ENCODE measurements at regions not wholly inside any gene's neighbourhood (a gene's known extent, or its start where the extent isn't known, plus 50 kb on each side); places are given as distances from the start of the nearest gene placed in this dataset.

- no peaks in the 10 kb centered on the region for H3K36me3 Mint-ChIP-seq (ENCODE audit: insufficient read depth in 2 of 2)
- peaks cover 35% of the 10 kb centered on the region for H3K27me3 Mint-ChIP-seq (ENCODE audit: low read depth)
- H3K27ac Mint-ChIP-seq = no peak overlapping the region
- no peak overlapping the region for H3K4me3 Mint-ChIP-seq
- ATAC-seq (replicated peaks in 1 of 2) (no peak), DNase-seq (no peak)
- H3K9me3 Mint-ChIP-seq = no peaks in the 10 kb centered on the region
- H3K4me1 Mint-ChIP-seq (ENCODE audit: low read depth) = no peaks in the 10 kb centered on the region
Observed at GRCh38 chr1:25050165-25050564, 120.1 kb upstream of the RUNX3 start.

DNA sequence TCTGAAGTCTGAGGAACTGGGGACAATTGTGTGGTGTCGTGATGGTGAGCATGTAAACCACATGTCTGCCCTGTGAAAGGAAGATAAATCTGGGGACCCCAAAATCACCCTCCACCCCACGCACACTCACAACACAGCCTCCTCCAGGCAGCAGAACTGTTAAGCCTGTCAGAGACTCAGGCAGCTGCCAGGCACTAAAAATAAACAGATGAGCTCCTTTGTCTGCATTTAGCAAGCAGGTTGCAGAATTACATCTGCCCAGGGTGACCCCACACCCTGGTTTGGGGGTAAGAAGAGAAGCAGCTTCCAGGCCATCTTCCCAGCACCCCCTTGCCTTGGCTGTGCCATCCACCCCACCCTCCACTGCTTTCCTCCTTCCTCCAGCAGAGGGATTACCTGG is 119.1 kb upstream of the RUNX3 start:
- peaks cover under 1% of the 10 kb centered on the region in 2 donors for H3K36me3 Mint-ChIP-seq (ENCODE audit: insufficient read depth in 2 of 2)
- H3K27ac Mint-ChIP-seq = no peak overlapping the region
- no peak overlapping the region for H3K4me3 Mint-ChIP-seq
- H3K4me1 Mint-ChIP-seq (ENCODE audit: low read depth) = no peaks in the 10 kb centered on the region
- H3K27me3 Mint-ChIP-seq (ENCODE audit: low read depth) = peaks cover 26% of the 10 kb centered on the region
- DNase-seq (no peak), ATAC-seq (replicated peaks in 1 of 2) (no peak)
- no peaks in the 10 kb centered on the region for H3K9me3 Mint-ChIP-seq

- Mint-ChIP-seq H3K27me3 (ENCODE audit: low read depth) (peaks cover 22% of the 10 kb centered on the region), H3K36me3 (ENCODE audit: insufficient read depth in 2 of 2) (peaks cover 3 to 5% of the 10 kb centered on the region in 2 donors), H3K27ac (no peak overlapping the region), H3K4me3 (no peak overlapping the region), H3K9me3 (no peaks in the 10 kb centered on the region), H3K4me1 (ENCODE audit: low read depth) (no peaks in the 10 kb centered on the region)
- DNase-seq (no peak), ATAC-seq (replicated peaks in 1 of 2) (no peak)
Observed at GRCh38 chr1:25048728-25049127, 118.7 kb upstream of the RUNX3 start.

- Mint-ChIP-seq H3K27me3 (ENCODE audit: low read depth) (peaks cover 11% of the 10 kb centered on the region), H3K4me3 (no peak overlapping the region), H3K9me3 (no peaks in the 10 kb centered on the region), H3K36me3 (ENCODE audit: insufficient read depth in 2 of 2) (peaks cover 5 to 7% of the 10 kb centered on the region in 2 donors), H3K4me1 (ENCODE audit: low read depth) (no peaks in the 10 kb centered on the region), H3K27ac (no peak overlapping the region)
- DNase-seq = no peak
- ATAC-seq (replicated peaks in 1 of 2) = no peak
Observed at GRCh38 chr1:25047506-25048240, 117.6 kb upstream of the RUNX3 start.

DNA sequence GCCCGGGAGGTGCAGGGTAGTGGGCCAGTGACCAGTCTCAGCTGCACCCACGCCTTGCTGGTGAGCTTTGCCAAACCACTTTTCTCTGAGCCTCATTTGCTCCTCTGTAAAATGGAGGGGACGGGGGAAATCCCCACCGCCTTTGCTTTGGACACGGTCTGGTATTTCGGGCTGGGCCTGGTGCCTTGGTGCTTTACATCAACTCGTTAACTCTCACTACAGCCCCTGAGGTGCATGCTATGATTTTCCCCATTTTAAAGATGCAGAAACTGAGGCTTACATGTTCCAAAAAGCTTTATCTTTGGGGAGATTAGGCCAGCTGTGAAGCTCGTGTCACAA is 116.1 kb upstream of the RUNX3 start:
- H3K4me3 Mint-ChIP-seq = no peak overlapping the region
- no peaks in the 10 kb centered on the region for H3K9me3 Mint-ChIP-seq
- ATAC-seq (replicated peaks in 1 of 2) = no peak
- peaks cover 9% of the 10 kb centered on the region for H3K4me1 Mint-ChIP-seq (ENCODE audit: low read depth)
- DNase-seq = no peak
- no peak overlapping the region for H3K27ac Mint-ChIP-seq
- peaks cover 5 to 11% of the 10 kb centered on the region in 2 donors for H3K36me3 Mint-ChIP-seq (ENCODE audit: insufficient read depth in 2 of 2)
- H3K27me3 Mint-ChIP-seq (ENCODE audit: low read depth) = peaks cover 16% of the 10 kb centered on the region

- Mint-ChIP-seq H3K27ac (no peak overlapping the region), H3K9me3 (no peaks in the 10 kb centered on the region), H3K27me3 (ENCODE audit: low read depth) (peaks cover 16% of the 10 kb centered on the region), H3K4me3 (no peak overlapping the region), H3K4me1 (ENCODE audit: low read depth) (peaks cover 9% of the 10 kb centered on the region), H3K36me3 (ENCODE audit: insufficient read depth in 2 of 2) (peaks cover 5 to 16% of the 10 kb centered on the region in 2 donors)
- no peak for ATAC-seq (replicated peaks in 1 of 2)
- no peak for DNase-seq
Observed at GRCh38 chr1:25045480-25046193, 115.6 kb upstream of the RUNX3 start.

GRCh38 chr1:25043228-25043580 is 113.1 kb upstream of the RUNX3 start:
- peaks cover 5 to 19% of the 10 kb centered on the region in 2 donors for H3K36me3 Mint-ChIP-seq (ENCODE audit: insufficient read depth in 2 of 2)
- ATAC-seq (replicated peaks in 1 of 2) (no peak), DNase-seq (no peak)
- H3K4me3 Mint-ChIP-seq = no peak overlapping the region
- no peaks in the 10 kb centered on the region for H3K9me3 Mint-ChIP-seq
- H3K27me3 Mint-ChIP-seq (ENCODE audit: low read depth) = peaks cover 15% of the 10 kb centered on the region
- H3K4me1 Mint-ChIP-seq (ENCODE audit: low read depth) = peaks cover 21% of the 10 kb centered on the region
- no peak overlapping the region for H3K27ac Mint-ChIP-seq

DNA sequence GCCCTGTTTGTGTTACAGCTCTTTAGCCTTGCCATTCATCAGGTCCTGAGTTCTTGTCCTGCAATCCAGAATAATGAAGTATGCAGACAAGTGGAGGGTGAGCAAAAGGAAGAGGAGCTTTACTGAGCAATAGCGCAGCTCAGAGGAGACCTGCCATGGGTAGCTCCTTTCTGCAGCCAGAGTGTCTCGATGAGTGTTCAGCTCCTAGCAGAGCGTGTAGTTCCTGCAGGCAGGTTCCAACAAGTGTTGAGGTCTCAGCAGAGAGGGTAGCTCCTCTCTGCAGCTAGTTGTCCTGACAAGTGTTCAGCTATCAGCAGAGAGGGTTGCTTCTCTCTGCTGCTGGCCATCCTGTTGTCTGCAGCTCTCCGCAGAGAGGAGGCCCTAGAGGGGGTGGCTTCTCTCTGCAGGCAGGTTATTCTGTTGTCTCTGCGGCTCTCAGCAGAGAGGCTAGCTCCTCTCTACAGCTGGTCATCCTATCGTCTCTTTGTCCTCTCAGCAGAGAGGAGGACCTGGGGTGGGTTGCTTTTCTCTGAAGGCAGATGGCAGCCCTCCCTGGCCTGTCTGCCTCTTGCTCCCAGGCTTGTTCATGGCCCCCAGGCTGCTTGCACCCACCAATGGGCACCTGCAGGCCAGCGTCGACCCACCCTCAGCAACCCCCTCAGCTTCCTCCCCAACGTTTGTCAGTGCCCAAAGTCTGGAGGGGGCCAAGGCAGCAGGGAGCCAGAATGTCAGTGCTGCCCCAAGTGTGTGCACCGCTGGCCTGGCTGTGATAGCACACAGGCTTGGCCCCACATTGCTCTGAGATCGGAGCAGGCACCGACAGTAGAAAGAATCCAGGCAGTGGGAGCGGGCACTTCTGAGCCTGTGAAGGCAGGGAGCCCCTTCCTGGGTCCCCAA is 112.5 kb upstream of the RUNX3 start:
- Mint-ChIP-seq H3K27me3 (ENCODE audit: low read depth) (peaks cover 15% of the 10 kb centered on the region), H3K27ac (no peak overlapping the region)

DNA sequence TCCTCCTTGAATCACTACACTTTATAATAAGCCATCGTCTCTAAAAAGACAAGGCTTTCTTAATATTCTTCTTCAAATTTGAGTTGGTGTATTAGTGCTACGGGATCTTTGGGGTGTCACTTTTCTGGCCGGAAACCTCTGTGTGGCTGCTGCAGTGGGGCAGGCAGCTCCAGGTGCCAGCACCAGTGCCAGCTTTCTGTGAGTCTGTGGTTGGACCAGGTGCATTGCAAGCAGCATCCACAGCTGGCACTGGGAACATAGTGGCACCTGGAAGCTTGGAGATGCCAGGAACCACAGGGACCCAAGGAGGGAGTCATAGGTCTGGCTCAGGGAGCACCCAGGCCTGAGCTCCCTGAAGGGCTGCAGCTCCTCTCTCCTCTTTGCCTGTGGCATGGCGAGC is 111.8 kb upstream of the RUNX3 start:
- Mint-ChIP-seq H3K9me3 (no peaks in the 10 kb centered on the region), H3K4me1 (ENCODE audit: low read depth) (peaks cover 21% of the 10 kb centered on the region), H3K36me3 (ENCODE audit: insufficient read depth in 2 of 2) (peaks cover 5 to 19% of the 10 kb centered on the region in 2 donors), H3K27ac (no peak overlapping the region), H3K4me3 (no peak overlapping the region), H3K27me3 (ENCODE audit: low read depth) (peaks cover 15% of the 10 kb centered on the region)
- DNase-seq (no peak), ATAC-seq (replicated peaks in 1 of 2) (no peak)

More for the DNA sequence above, 112.5 kb upstream of the RUNX3 start:
- Mint-ChIP-seq H3K36me3 (ENCODE audit: insufficient read depth in 2 of 2) (peaks cover 5 to 19% of the 10 kb centered on the region in 2 donors), H3K9me3 (no peaks in the 10 kb centered on the region), H3K4me3 (no peak overlapping the region), H3K4me1 (ENCODE audit: low read depth) (peaks cover 21% of the 10 kb centered on the region)
- DNase-seq = no peak
- ATAC-seq (replicated peaks in 1 of 2) = no peak

DNA sequence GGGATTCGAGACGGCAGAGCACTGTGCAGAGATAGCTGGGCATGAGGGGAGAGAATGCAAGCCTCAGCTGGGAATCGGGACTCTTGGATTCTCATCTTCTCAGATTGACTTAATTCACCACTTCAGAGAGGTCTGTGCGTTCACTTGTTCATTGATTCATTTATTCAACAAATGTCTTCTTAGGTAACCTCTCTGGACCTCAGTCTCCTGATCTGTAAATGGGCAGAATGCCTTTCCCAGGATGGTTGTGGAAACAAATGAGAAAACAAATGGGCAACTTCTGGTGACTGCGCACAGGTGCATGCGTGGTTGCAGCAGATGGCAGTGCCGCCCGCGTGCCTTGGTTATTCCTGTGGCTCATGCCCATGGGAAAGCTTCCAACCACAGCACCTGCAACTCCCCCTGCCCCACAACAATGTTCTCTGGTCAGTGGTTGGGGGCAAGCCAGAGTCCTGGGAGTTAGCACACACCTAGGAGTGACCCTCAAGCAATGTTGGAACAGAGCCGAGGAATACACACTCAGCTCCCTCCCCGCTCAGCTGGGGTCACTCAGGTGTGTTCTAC is 110.1 kb upstream of the RUNX3 start:
- Mint-ChIP-seq H3K4me1 (ENCODE audit: low read depth) (peaks cover 21% of the 10 kb centered on the region), H3K27ac (no peak overlapping the region), H3K4me3 (no peak overlapping the region), H3K36me3 (ENCODE audit: insufficient read depth in 2 of 2) (peaks cover 6 to 19% of the 10 kb centered on the region in 2 donors), H3K9me3 (no peaks in the 10 kb centered on the region), H3K27me3 (ENCODE audit: low read depth) (peaks cover 15% of the 10 kb centered on the region)
- ATAC-seq (replicated peaks in 1 of 2) (no peak), DNase-seq (no peak)

GRCh38 chr1:25039229-25039628 is 109.2 kb upstream of the RUNX3 start:
- Mint-ChIP-seq H3K27me3 (ENCODE audit: low read depth) (peaks cover 15% of the 10 kb centered on the region), H3K4me1 (ENCODE audit: low read depth) (peaks cover 21% of the 10 kb centered on the region), H3K36me3 (ENCODE audit: insufficient read depth in 2 of 2) (peaks cover 7 to 23% of the 10 kb centered on the region in 2 donors), H3K27ac (no peak overlapping the region), H3K9me3 (no peaks in the 10 kb centered on the region), H3K4me3 (no peak overlapping the region)
- DNase-seq (no peak), ATAC-seq (replicated peaks in 1 of 2) (no peak)

- H3K27me3 Mint-ChIP-seq (ENCODE audit: low read depth) = peaks cover 15% of the 10 kb centered on the region
- peaks cover 21% of the 10 kb centered on the region for H3K4me1 Mint-ChIP-seq (ENCODE audit: low read depth)
- ATAC-seq (replicated peaks in 1 of 2) (no peak), DNase-seq (no peak)
- peaks cover 4 to 18% of the 10 kb centered on the region in 2 donors for H3K36me3 Mint-ChIP-seq (ENCODE audit: insufficient read depth in 2 of 2)
- H3K27ac Mint-ChIP-seq = no peak overlapping the region
- H3K4me3 Mint-ChIP-seq = no peak overlapping the region
- no peaks in the 10 kb centered on the region for H3K9me3 Mint-ChIP-seq
Observed at GRCh38 chr1:25038699-25039098, 108.6 kb upstream of the RUNX3 start.
